Endothelial cell of umbilical vein (primary cell): ENCODE measurements at regions not wholly inside any gene's neighbourhood (a gene's known extent, or its start where the extent isn't known, plus 50 kb on each side); places are given as distances from the start of the nearest gene placed in this dataset. TPM values are rescaled to one million over a fixed set of nuclear protein-coding genes. Genes with fewer than 3 reads are reported as not detected.

Experiments used
- BruUV-seq: library from RNA; stranded (reverse); fragments of 400-500 nt; replicated peaks from 2 replicates; lab custom pipeline; 2021; lab: Mats Ljungman, UMichigan
- CTCF ChIA-PET: fragments of 300-600, 350-600 bp; sonication (Branson Sonifier 250); formaldehyde crosslinking; loops from one replicate; lab custom pipeline; 2021; ENCODE audit warnings: antibody characterized with exemption, inconsistent platforms; lab: Charles Lee
- POLR2A ChIA-PET: fragments of 300-600, 350-600 bp; sonication (Branson Sonifier 250); formaldehyde crosslinking; loops from one replicate; lab custom pipeline; 2021; ENCODE audit warnings: antibody characterized with exemption, inconsistent platforms; lab: Charles Lee
- DNase-seq: peaks from one replicate; pipeline ENCODE4 v3.0.0-alpha.2; 2011; ENCODE audit warnings: low read depth, low spot score
- FAIRE-seq: peaks from 2 replicates; lab custom pipeline; 2011; peaks lifted over from hg19 to GRCh38; lab: Jason Lieb, UNC
- H2AFZ ChIP-seq: 2 replicates; pipeline ENCODE4 v1.6.0; 2012; ENCODE audit warnings: low read depth, low read length, control low read depth, inconsistent platforms
- H3K27ac ChIP-seq: 2 replicates; pipeline ENCODE4 v1.5.1; 2011; ENCODE audit warnings: low read depth, mild to moderate bottlenecking, control low read depth, low read length, moderate library complexity; ENCODE audit not compliant: insufficient read depth
- H3K27me3 ChIP-seq, 2 experiments: 2 replicates each; pipeline versions ENCODE4 v1.6.0 to v1.6.1; 2011; ENCODE audit warnings: low read length in 2 of 2, mixed read lengths in 1 of 2; ENCODE audit not compliant: control insufficient read depth in 2 of 2, insufficient read depth in 2 of 2
- H3K36me3 ChIP-seq, 2 experiments: 2 replicates in 1 of 2; 3 replicates in 1 of 2; pipeline ENCODE4 v1.5.1; 2011; ENCODE audit warnings: low read length in 2 of 2, mild to moderate bottlenecking in 1 of 2, moderate library complexity in 1 of 2; ENCODE audit not compliant: control insufficient read depth in 2 of 2, insufficient read depth in 2 of 2; ENCODE audit errors: extremely low read depth in 1 of 2
- H3K4me1 ChIP-seq: 3 replicates; pipeline ENCODE4 v1.5.1; 2011; ENCODE audit warnings: mild to moderate bottlenecking, low read length; ENCODE audit not compliant: control insufficient read depth, insufficient read depth; ENCODE audit errors: extremely low read depth
- H3K4me2 ChIP-seq: 2 replicates; pipeline ENCODE4 v1.6.1; 2011; ENCODE audit warnings: low read length, control low read depth, mixed read lengths; ENCODE audit not compliant: insufficient read depth
- H3K4me3 ChIP-seq, 3 experiments: fragments of 200-600 bp in 1 of 3; sonication (generic), shearing (Covaris generic) in 1 of 3; replicated peaks in 1 of 3; 2 replicates each; pipeline ENCODE4 v1.5.1; 2011 to 2016; ENCODE audit warnings: control low read depth in 3 of 3, low read length in 3 of 3, mild to moderate bottlenecking in 2 of 3, inconsistent platforms in 1 of 3, low read depth in 1 of 3, moderate library complexity in 1 of 3; ENCODE audit not compliant: insufficient read depth in 1 of 3
- H3K79me2 ChIP-seq: 2 replicates; pipeline ENCODE4 v1.6.0; 2012; ENCODE audit warnings: low read length, inconsistent platforms; ENCODE audit not compliant: control insufficient read depth, insufficient read depth
- H3K9ac ChIP-seq: replicated peaks from 2 replicates; pipeline ENCODE3; 2011; ENCODE audit warnings: low read length, control low read depth; ENCODE audit not compliant: insufficient read depth; ENCODE audit errors: extremely low read depth
- H3K9me1 ChIP-seq: replicated peaks from 3 replicates; pipeline ENCODE4 v1.6.0; 2011; ENCODE audit warnings: mild to moderate bottlenecking, low read length; ENCODE audit not compliant: control insufficient read depth, insufficient read depth; ENCODE audit errors: extremely low read depth
- H3K9me3 ChIP-seq: replicated peaks from 2 replicates; pipeline ENCODE4 v1.5.1; 2012; ENCODE audit warnings: low read length, inconsistent platforms; ENCODE audit not compliant: control insufficient read depth, insufficient read depth
- H4K20me1 ChIP-seq: replicated peaks from 2 replicates; pipeline ENCODE3; 2011; ENCODE audit warnings: mild to moderate bottlenecking, low read length; ENCODE audit not compliant: control insufficient read depth, insufficient read depth; ENCODE audit errors: extremely low read depth
- EZH2 ChIP-seq: IDR thresholded peaks from 2 replicates; pipeline ENCODE4 v1.6.1; 2012; ENCODE audit warnings: borderline replicate concordance, low read depth, mild to moderate bottlenecking, moderate library complexity, low read length, inconsistent platforms; ENCODE audit not compliant: severe bottlenecking
- FOS ChIP-seq: IDR thresholded peaks from 2 replicates; pipeline ENCODE4 v1.6.1; 2011; ENCODE audit warnings: mild to moderate bottlenecking, low read length, moderate library complexity, borderline replicate concordance; ENCODE audit not compliant: insufficient read depth
- JUN ChIP-seq: IDR thresholded peaks from 2 replicates; pipeline ENCODE4 v1.6.1; 2011; ENCODE audit warnings: borderline replicate concordance, low read depth; ENCODE audit not compliant: insufficient read length, insufficient read depth
- MYC ChIP-seq: IDR thresholded peaks from one replicate; pipeline ENCODE4 v1.6.1; 2011; ENCODE audit warnings: mild to moderate bottlenecking, low read depth, low read length
- POLR2A ChIP-seq: IDR thresholded peaks from 2 replicates; pipeline ENCODE4 v1.6.1; 2012; ENCODE audit warnings: low read depth, mild to moderate bottlenecking, control low read depth, low read length
- POLR2AphosphoS5 ChIP-seq: IDR thresholded peaks from 2 replicates; pipeline ENCODE4 v1.6.1; 2012; ENCODE audit warnings: low read depth, mild to moderate bottlenecking, control low read depth, low read length, moderate library complexity; ENCODE audit not compliant: insufficient read depth
- dilution Hi-C: fragments of 300-500 bp; cut with MboI; formaldehyde crosslinking; loops from one replicate; pipeline ENCODE4 v1.15.0; 2019; ENCODE audit warnings: low sequenced_read_pairs; ENCODE audit not compliant: extremely low pct_ligation_motif_present
- intact Hi-C: fragments of 100-400 bp; cut with micrococcal nuclease; formaldehyde crosslinking; loops from one replicate; pipeline ENCODE4 v1.10.0; 2022
- microRNA-seq: library from miRNA; unstranded; fragments of <30 nt; microRNA quantifications from one replicate; pipeline ENCODE4 v1.2.0, GENCODE V29; 2021; ENCODE audit warnings: borderline number of aligned reads, borderline replicate concordance
- small RNA-seq: library from RNA; depleted of rRNA; stranded (forward); fragments of <200 nt; gene quantifications from one replicate; pipeline ENCODE3, GENCODE V24; 2012; ENCODE audit warnings: low replicate concordance, low read depth; ENCODE audit not compliant: insufficient read depth, insufficient read length
- TF ChIP-seq, protein P1 (sequence below), 2 donors: IDR thresholded peaks; 1 replicate in 1 of 2; 2 replicates in 1 of 2; pipeline ENCODE4 v1.5.1; 2011; ENCODE audit warnings: low read length in 2 of 2, mild to moderate bottlenecking in 2 of 2, moderate library complexity in 2 of 2, control low read depth in 1 of 2, inconsistent platforms in 1 of 2, low read depth in 1 of 2; ENCODE audit not compliant: insufficient read depth in 1 of 2; ENCODE audit errors: extremely low read depth in 1 of 2

DNA sequence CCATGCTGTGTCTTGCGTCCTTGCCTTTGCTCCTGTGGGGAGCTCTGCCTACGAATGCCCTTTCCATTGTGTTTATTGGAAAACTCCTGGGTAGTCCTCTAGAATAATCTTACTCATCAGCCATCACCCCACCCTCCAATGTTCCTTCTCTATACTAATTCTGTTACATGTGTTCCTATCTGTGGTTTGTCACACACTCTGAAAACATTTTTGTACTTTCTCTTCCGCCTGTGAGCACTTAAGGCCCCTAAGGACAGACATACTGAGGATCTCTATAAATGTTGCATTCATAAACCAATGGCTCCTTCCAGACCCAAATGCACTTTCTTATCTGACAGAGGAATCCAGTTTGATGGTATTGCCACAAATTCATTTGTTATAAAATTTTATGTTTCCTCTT is 53.9 kb upstream of the MON1B start:
- Histone ChIP-seq H3K9me3 (no peaks in the 10 kb centered on the region), H3K4me1 (no peaks in the 10 kb centered on the region), H3K4me2 (no peak overlapping the region), H3K4me3 (no peak overlapping the region), H3K9me1 (no peaks in the 10 kb centered on the region), H3K36me3 (no peaks in the 10 kb centered on the region), H3K27ac (no peak overlapping the region), H3K27me3 (no peaks in the 10 kb centered on the region), H4K20me1 (no peaks in the 10 kb centered on the region), H3K79me2 (no peaks in the 10 kb centered on the region), H3K9ac (no peak overlapping the region), H2AFZ (no peak overlapping the region)
- FAIRE-seq (no peak), DNase-seq (no peak)
- ChIA-PET POLR2A (no interaction called here), CTCF (no interaction called here)
- intact Hi-C loops, result no loop called here
- dilution Hi-C loops, result no loop called here
- BruUV-seq, result no TSS peak
- TF ChIP-seq POLR2AphosphoS5 (no peak), MYC (no peak), JUN (no peak), EZH2 (no peak), FOS (no peak), POLR2A (no peak)
- TF ChIP-seq, protein P1, sequence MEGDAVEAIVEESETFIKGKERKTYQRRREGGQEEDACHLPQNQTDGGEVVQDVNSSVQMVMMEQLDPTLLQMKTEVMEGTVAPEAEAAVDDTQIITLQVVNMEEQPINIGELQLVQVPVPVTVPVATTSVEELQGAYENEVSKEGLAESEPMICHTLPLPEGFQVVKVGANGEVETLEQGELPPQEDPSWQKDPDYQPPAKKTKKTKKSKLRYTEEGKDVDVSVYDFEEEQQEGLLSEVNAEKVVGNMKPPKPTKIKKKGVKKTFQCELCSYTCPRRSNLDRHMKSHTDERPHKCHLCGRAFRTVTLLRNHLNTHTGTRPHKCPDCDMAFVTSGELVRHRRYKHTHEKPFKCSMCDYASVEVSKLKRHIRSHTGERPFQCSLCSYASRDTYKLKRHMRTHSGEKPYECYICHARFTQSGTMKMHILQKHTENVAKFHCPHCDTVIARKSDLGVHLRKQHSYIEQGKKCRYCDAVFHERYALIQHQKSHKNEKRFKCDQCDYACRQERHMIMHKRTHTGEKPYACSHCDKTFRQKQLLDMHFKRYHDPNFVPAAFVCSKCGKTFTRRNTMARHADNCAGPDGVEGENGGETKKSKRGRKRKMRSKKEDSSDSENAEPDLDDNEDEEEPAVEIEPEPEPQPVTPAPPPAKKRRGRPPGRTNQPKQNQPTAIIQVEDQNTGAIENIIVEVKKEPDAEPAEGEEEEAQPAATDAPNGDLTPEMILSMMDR (IDR thresholded peaks at IDR 0.05; ENCODE audit: extremely low read depth in 1 of 2, insufficient read depth in 1 of 2, low read depth in 1 of 2, low read length in 2 of 2), result no peak

Small RNA genes lying in the stretch of these regions (microRNA-seq; reads per million reads assigned to microRNA genes)
- gene MIR4719, result not detected

Small RNA genes lying in the stretch of these regions (small RNA-seq; reads per million reads assigned to genes)
- not detected for gene MIR4719
